HG03103 (cell line): ENCODE measurements at regions not wholly inside any gene's neighbourhood (a gene's known extent, or its start where the extent isn't known, plus 50 kb on each side); places are given as distances from the start of the nearest gene placed in this dataset.
"Not testable (repeated sequence)": the region's sequence is repeated elsewhere in the genome, so short reads cannot be mapped to it uniquely, and the experiment has no call there.

ENCODE experiments used
- ATAC-seq: cut with Tn5 transposase; IDR thresholded peaks from one replicate; pipeline ENCODE4 v1.9.1; 2021; ENCODE audit warnings: low read depth; ENCODE audit not compliant: unreplicated experiment

- no peak for ATAC-seq
These were observed 257.9 kb downstream of the FGFR2 start for GRCh38 chr10:121340271-121340831.

GRCh38 chr10:121351540-121351939, 246.7 kb downstream of the FGFR2 start:
- no peak for ATAC-seq

GRCh38 chr10:121352231-121352855, 245.9 kb downstream of the FGFR2 start:
- no peak for ATAC-seq

GRCh38 chr10:121355161-121355560, 243.1 kb downstream of the FGFR2 start:
- no peak for ATAC-seq

DNA sequence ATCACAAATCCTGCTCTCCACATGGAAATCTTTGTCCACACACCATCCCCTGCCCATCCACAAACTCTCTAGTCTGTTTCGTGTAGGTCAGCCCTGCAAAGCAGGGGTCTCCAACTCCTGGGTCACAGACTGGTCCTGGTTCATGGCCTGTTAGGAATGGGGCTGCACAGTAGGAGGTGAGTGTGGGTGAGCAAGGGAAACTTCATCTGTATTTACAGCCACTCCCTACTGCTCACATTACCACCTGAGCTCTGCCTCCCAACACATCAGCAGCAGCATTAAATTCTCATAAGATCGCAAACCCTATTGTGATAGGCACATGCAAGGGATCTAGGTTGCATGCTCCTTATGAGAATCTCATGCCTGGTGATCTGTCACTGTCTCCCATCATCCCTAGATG, 242.1 kb downstream of the FGFR2 start:
- no peak for ATAC-seq

DNA sequence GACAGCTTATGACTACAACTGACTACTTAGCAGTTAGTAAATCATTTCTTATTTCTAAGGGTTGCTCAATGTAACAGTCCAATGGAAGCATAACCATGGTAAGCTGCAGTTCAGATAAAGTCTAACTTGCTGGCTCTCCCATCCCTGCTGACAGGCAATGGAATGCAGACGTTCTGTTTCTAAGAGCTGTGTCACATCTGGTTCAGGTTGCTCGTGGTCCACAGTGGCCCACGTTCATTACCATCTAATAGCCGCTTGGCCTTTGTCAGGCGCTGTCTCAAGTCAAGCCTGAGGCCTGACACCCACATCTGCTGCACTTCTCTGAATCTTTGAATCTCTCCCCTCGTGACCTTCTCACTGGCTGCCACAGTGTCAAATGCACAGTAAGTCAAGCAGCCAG, 240.8 kb downstream of the FGFR2 start:
- ATAC-seq: no peak

GRCh38 chr10:121362026-121362425, 236.2 kb downstream of the FGFR2 start:
- no peak for ATAC-seq

DNA sequence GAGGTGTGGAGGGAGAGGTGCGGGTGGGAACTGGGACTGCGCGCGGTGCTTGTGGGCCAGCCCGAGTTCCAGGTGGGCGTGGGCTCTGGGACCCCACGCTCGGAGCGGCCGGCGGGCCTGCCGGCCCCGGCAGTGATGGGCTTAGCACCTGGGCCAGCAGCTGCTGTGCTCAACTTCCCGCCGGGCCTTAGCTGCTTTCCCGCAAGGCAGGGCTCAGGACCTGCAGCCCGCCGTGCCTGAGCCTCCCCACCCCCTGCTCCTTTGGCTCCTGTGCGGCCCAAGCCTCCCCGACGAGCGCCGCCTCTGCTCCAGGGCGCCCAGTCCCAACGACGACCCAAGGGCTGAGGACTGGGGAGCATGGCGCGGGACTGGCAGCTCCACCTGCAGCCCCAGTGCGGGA, 232.7 kb downstream of the FGFR2 start:
- no peak for ATAC-seq

- ATAC-seq: no peak
These were observed 229.8 kb downstream of the FGFR2 start for GRCh38 chr10:121368347-121369025.

DNA sequence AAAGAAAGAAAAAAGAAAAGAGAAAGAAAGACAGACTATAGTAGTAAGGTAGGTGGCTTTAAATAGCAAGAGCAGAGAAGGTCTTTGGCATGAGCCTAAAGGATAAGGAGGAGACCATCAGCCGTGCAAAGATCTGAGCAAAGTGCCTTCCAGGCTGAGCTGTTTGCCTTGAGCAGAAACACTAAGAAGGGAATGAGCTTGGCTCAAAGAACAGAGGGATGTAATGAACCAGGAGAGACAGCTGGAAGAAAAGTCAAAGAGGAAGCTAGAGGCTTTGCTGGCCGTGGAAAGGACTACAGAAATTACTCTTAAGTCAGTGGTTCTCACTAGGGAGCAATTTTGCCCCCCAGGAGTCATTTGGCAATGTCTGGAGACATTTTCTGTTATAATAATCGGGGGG, 228.6 kb downstream of the FGFR2 start:
- ATAC-seq: no peak

DNA sequence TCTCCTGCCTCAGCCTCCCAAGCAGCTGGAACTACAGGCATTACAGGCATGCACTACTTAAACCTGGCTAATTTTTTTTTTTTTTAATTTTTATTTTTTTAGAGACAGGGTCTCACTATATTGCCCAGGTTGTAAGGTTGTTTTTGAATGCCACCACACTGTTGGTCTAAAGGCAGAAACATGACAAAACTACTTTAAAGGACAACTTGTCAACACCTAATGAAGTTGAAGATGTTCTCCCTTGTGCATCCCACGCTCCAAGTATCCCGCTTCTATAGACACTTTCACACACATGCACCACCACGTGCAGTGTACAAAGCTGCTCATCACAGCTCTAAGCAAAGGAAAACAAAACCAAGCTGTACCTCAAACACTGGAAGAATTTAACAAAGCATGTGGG, 226.4 kb downstream of the FGFR2 start:
- no peak for ATAC-seq

DNA sequence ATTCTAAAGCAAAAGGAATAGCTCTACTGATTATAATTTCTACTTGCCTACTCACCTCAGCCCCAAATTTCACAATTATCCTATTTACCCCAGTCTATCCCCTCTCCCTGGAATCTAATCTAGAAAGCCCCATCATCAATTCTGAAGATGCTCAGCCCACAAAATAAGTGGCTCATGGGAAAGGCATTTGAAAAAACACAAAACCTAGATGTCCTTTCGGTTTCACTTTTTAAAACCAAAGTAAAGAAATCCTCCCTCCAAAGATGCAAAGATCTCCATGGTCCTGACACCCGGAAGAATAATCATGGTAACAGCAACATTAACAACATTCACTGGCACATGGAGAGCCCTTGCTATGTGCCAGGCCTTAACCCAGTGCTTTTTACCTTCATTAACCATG, 224.8 kb downstream of the FGFR2 start:
- no peak for ATAC-seq

GRCh38 chr10:121374121-121374520, 224.1 kb downstream of the FGFR2 start:
- ATAC-seq: no peak

DNA sequence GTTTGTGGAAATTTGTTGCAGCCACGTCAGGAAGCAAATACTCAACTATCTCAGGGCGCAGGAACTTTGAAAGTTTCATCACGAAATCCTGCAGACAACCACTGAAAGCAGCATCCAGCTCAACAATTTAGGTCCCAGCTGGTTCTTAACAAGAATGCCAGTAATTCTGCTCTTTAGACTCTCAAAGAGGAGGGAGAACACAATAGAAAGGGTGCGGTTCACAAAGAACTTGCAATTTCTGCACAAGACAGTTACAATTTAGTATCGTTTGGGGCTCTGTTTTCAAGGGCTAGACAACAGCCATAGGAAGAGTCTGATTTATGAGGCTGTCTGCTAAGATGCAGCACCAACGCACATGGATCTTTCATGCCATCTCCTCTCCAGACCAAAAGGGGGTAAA, 223.1 kb downstream of the FGFR2 start:
- no peak for ATAC-seq

DNA sequence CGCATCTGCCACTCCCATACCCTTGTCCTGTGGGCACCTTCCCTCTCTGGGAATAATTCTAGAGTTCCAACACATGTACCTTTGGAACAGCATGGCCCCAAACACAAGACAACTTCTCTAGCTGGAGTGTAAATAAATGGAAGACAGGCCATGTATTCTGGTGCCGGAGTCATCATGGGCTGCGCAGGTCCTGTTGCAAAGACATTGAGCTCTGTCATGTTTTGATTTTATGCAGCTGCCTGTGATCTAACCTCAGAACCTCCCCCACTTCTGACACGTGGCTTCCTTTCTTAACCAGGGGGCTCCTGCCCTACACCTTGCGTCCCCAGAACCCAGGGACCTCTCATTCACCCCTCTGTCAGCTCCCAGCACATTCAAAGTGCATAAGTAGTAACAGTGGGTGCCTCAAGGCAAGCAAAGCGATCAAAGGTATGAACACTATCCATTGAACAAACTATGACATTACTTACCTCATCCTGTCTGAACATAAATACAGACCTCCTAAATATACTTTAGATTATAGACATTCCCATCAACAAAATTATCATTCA, 219.9 kb downstream of the FGFR2 start:
- no peak for ATAC-seq

DNA sequence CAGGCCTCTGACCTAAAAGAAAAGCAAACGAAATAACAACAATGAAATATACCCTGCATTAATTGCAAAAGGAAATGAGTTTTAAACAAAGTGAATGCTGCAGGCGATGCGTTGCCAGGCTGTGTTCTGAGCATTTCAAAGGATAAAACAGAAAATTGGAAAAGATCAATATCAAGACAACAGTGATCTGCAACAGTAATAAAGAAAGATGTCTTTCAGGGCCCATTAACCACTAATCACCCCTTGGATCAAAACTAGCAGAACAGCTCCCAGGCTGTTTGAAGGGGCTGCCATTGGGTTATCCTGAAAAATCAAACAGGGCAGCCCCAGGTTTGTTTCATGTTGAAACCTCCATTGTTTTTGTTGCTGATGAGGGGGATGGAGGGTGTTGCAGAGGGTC, 219.2 kb downstream of the FGFR2 start:
- no peak for ATAC-seq

DNA sequence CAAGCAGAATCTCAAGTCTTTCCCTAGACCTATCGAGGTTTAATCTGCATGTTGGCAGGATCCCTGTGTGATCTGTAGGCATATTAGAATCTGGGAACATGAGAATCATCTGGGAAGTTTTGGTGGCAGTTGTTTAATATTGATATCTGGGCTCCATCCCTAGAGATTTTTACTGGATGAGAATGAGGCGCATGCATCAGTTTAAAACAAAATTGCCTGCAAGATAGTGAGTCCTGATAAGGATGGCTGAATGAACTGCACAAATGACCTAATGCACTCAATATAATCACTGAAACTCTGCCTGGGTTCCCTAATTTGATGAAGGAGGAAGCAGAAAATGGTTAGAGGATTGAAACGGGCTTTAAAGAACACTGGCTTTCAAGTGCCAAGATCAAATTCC, 218.0 kb downstream of the FGFR2 start:
- no peak for ATAC-seq

GRCh38 chr10:121382029-121382520, 216.2 kb downstream of the FGFR2 start:
- ATAC-seq: not testable (repeated sequence)

GRCh38 chr10:121385136-121385535, 213.1 kb downstream of the FGFR2 start:
- no peak for ATAC-seq

DNA sequence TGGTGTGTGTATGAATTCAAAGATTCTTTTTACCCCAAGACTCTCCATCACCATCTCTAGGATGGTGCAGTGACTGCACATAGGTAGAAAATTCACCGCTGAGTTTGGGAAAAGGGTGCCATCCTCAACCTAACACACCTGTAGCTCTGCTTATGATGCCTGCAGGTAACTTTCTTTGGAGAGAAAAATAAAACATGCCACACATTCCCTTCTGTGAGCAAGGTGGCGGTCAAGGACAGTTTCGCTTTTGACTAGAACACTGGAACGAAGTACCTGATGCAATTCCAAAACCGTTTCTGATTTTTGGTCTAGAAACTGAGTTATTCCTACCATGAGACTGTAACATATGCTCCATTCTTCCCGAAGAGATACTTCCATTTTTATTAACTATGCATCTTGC, 205.6 kb downstream of the FGFR2 start:
- ATAC-seq: no peak

- no peak for ATAC-seq
These were observed 204.7 kb downstream of the FGFR2 start for GRCh38 chr10:121393522-121393921.

DNA sequence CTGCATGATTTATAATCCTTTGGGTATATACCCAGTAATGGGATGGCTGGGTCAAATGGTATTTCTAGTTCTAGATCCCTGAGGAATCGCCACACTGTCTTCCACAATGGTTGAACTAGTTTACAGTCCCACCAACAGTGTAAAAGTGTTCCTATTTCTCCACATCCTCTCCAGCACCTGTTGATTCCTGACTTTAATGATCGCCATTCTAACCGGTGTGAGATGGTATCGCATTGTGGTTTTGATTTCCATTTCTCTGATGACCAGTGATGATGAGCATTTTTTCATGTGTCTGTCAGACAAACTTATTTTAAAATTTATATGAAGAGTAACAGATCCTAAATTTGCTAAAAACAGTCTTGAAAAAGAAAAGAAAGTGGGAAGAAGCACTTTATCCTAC, 197.7 kb downstream of the FGFR2 start:
- ATAC-seq: not testable (repeated sequence)
